GM18517 (cell line): ENCODE measurements at regions not wholly inside any gene's neighbourhood (a gene's known extent, or its start where the extent isn't known, plus 50 kb on each side); places are given as distances from the start of the nearest gene placed in this dataset.

Source experiments
- ATAC-seq: cut with Tn5 transposase; IDR thresholded peaks from one replicate; pipeline ENCODE4 v1.9.1; 2021; ENCODE audit warnings: mild to moderate bottlenecking, moderate library complexity; ENCODE audit not compliant: unreplicated experiment

DNA sequence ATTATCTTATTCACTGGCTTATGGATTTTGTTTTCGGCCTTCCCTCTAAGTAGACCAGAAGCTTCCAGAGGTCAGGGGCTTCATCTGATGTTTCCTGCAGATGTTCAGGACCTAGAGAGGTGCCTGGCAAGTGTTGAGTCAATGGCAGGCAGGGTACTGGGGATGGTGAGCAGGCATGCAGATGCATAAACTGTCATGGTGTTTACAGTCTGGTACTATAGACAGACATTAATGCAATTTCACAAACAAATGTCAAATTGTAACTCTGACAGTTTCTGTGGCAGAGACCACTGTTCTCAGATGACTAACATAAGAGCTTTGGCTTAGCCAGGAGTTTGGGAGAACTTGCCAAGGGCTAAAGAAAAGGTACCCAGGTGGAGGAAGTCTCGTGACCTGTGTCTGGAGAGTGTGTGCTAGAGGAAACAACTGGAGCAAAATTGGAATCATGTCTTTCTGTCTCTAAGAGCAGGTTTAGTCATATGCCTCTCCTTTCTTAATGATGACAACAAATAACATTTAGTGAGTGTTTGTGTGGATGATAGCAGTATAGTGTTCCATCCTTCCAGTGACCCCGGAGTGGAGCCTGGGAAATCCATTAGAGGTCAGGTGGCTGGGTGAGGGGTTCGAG, 53.7 kb upstream of the TRAK1 start:
- no peak for ATAC-seq

DNA sequence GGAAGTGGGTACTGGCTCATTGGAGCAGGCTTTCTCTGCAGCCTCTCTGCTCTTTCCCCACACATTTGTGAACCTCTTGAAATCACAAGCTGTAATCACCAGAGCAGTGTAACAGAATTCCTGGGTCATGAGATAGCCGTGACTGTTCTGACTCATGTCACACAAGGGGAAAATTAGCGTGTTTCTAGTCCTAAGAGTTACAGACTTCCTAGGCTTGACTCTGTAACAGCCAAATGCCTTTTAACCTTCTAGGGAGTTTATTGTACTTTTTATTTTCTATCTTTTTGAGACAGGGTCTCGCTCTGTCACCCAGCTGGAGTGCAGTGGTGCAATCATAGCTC, 54.7 kb upstream of the TRAK1 start:
- no peak for ATAC-seq

DNA sequence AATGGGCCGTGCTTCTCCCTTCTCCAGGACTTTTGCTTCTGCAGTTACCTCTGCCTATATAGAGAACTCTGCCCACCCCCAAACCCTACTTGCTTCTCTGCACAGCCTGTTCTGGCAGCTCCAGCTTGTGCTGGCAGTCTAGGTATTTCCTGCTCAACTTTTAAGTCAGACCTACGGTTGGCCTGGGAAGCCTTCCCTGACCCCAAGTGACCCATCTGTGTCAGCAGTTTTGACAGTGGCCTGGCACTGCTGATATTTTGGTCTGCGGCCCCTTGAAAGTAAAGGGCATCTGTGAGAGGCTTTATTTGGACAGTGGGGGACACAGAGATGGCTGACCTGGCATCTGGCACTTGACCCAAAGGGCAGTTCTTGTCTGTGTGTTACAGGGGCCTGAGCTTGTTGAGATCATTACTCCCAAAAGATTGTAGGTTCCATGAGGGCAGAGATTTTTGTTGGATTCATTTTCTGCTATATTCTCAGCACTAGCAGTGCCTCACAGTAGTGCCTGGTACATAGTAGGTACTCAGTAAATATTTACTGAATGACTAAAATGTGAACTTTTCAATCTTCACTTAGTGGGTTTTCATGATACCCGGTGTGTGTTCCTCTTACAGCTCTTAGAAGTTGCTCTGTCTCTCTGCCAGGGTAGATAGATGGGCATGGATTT, 55.2 kb upstream of the TRAK1 start:
- no peak for ATAC-seq

DNA sequence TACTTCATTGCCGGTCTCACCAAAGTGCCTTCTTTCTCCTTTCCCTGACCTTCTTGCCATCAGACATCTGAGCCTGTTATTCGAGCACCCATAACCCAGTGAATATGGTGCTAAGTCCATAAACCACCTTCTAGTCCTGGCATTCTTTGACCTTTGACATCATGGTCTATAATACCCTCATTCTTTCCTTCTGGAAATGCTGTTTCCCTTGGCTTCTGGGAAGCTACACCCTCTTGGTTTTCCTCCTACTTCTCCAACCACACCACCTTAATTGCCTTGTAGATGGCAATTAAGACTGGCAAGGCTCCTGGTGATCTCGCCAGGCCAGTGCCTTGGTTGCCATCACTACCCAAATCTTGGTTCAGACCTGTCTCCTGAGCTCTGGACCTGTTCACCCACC, 56.1 kb upstream of the TRAK1 start:
- no peak for ATAC-seq

DNA sequence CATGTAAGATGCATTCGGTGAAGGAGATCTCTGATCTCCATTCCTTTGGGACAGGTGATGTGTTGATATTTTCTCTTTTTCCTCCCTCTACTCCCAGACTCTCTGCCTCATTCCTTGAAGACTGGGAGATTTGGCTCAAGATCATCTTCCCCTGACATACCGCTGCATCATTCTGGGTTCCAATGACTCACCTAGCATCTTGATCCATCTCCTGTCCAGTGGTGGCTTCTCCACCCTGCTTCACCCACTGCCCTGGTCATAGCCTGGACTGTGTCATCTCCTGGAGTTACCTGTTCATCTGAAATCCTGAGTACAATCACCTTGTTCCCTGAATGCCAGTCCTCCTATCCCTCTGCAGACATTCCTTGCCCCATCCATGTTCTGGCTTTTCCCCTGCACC, 57.4 kb upstream of the TRAK1 start:
- ATAC-seq, result no peak

DNA sequence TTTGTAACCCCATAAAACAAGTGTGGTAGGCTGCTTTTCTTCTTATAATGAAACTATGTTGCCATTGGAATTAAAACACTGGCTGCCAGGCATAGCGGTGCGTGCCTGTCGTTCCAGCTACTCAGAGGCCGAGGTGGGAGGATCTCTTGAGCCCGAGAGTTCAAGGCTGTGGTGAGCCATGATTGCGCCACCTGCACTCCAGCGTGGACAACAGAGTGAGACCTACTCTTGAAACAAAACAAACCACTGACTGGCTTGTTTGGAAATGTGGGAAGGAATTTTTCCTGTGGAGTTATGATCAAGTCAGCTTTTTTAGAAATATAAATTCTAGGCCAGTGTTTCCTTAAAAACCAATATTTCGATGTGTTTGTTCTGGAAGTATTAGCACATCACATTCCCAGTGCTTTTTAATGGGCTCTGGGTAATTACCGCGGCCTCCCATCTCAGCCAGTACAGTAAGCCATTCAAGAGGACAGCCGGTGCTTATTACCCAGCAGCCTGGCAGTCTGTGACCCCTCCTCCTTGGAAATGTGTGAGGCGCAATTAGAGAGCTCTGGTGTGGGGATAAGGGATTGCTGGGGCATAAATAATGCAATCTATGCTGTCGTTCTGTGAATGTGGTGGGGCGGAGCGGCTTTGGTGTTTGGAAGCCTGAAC, 58.3 kb upstream of the TRAK1 start:
- ATAC-seq, result no peak

DNA sequence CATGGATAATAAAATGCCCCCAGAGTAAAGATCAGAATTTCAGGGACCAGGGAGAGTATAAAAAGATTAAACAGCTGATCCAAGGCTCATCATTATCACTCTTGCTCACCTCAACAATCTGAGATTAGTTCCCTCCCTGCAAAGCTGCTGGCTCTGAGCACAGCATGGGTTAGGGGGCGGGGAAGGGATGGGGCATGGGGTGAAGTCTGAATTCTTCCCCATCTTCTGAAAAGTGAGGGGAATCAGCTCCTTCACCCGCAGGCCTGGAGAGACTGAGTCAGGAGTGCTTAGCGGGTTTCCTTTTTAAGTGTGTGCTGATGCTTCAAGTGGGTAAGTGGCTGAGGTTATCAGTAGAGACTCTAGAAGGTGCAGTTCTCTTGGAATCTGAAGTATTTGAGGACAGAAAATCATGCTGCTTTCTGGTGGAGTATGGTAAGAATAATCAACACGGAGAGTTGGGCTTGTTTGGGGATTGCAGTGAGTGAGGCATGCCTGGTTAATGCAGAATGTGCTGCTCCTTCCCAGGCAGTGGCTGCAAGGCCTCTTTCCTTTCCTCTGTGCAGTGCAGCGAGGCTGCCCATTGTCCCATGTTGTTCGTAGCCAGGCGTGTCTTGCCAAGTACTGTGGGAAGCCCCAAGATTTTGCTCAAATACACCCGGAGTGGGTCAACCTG, 59.2 kb upstream of the TRAK1 start:
- ATAC-seq, result no peak

DNA sequence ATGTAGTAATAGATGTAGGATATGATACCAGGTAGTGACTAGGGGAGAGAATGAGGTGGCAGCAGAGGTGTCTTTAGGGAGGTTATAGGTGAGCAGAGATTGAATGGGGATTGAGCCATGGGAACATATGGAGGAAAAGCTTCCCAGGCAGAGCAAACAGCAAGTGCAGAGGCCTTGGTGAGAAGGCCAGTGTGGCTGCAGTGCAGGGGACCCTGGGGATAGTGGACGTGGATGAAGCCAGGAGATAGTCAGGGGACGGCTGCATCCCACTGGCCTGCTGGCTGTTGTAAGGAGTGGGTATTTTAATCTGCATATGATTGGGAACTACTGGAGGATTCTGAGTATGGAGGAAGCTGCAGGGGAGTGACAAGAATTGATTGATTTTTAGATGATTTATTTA, 62.7 kb upstream of the TRAK1 start:
- ATAC-seq, result no peak

DNA sequence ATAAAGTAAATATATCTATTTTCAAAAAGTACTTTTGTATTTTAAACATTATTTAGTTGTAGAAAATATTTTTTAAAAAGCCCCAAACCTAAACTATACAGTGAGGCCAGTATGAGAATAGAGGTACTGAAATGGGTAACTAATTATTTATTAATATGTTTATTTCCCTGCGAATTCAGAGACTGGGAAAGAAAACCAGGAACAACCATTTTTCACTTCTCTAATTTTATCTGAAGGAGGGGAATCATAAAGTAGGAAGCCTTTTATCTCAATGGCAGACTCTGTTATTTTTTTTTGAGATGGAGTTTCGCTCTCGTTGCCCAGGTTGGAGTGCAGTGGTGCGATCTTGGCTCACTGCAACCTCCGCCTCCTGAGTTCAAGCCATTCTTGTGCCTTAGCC, 63.6 kb upstream of the TRAK1 start:
- ATAC-seq, result no peak

DNA sequence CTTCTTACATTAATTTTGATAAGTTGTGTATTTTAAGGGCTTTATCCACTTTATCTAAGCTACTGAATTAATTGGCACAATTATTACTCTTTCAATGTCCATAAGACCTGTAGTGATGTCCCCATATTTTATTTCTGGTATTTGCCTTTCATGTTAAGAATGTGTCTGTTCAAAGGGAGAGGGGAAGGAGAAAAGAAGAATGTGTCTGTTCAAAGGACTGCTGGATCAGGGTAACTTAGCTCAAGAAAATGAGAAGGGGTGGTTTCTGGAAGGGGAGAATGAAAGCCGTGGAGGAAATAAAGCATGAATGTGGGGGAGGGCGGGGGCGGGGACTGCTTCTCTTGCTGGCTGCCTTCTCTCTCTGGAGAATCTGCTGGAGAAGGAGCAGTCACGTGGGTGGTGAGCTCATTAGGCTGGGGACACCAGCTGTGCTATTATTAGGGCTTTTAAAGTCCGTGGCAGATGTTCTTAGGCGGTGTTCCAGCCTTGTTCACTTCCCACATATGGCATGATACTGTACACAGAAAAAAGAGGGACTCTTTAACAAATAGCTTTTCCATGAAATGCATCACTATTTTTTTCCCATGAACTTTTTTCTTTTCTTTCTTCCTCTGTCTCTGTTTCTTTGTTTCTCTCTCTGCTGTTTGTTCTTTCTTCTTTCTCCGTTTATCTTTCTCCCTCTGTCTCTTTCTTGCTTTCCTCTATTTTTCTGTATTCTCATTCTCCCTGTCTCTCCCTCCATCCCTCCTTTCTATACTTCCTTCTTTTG, 63.7 kb upstream of the ULK4 start:
- ATAC-seq, result no peak

DNA sequence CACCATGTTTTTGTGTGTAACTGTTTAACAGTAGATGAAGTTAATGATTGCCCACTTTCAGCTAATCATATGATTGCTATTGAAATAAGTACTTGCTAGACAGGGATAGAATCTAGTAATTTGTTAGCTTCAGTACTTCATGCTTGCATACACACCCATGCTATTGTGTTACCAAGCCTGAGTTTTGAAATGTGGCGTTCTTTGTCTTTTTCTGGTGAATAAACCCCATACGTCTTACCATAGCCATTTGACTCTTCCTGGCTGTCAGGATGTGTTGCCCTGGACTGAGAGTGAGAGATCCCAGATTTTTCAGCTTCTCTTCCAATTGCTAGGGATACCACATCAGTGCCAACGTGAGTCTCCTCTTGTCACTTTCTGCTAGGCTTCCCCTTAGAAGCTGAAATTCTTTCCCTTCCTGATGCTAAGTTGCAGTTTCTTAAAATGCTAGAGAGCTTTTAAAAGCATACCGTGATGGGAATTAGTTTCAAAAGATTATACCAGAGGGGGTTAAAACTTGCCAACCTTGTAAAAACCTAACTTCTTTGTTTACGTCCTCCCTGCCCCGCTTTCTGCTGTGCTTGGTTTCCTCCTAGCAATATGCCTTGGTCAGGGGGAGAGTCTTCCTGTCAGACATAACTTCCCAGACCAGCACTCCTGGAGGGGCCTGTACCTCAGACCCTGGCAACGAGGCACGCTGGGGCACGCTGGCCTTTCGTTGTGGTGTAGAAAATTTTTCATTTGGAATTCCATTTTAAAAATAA, 62.9 kb upstream of the ULK4 start:
- ATAC-seq, result peak; percentile 56

DNA sequence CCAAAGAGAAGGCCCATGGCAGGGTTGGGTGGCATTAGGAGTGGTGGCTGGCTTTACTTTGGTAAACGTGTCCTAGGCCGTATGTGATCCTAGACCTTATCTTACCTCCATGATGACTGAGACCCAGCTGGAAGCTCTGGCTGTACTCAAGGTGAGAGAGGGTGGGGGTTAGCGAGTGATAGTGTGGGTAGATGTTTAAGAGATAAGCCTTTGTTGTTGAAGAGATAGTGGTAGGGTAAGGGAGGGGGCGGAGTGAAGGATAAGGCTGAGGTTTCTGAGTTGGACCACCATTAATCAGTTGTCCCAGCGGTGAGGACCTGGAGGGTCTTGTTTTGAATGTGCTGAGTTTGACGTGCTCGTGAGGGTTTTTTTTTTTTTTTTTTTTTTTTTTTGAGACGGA, 61.5 kb upstream of the ULK4 start:
- no peak for ATAC-seq

DNA sequence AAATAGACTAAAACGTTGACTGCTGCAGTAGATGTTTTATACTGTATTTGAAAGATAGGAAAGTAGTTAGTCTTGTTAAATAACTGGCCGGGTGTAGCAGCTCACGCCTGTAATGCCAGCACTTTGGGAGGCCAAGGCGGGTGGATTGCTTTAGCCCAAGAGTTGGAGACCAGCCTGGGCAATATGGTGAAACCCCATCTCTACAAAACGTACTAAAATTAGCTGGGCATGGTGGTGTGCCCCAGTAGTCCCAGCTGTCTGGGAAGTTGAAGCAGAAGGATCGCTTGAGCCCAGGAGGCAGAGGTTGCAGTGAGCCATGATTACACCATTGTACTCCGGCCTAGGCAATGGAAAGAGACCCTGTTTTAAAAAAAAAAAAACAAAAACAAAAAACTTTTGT, 60.5 kb upstream of the ULK4 start:
- ATAC-seq, result no peak

DNA sequence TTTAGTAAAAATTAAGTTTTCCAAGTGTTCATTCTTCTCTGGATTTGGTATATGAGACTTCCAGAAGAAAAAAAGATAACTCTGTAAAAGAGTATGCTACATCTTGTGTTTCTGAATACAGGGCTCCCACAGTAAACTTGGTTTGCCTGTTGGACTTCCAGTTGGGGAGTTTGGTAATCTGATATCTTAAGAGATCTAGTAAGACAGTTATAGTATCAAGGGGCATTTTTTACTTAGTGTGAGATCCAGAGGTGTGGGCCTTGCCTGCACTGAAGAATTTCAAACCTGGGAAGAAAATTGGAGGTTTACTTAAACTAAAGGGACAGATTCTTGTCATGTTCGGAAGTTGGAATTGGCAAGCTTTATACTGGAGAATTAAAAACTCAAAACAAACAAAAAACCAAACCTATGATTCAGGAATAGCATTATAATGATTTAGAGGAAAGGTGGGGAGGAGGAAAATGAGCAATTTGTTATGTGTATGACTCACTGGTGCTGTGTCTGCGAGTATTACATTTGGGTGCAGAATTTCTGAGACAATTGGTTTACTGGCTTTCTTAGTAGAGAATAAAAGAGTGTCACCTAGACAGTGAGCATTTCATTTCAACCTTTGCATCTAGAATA, 58.9 kb upstream of the ULK4 start:
- no peak for ATAC-seq

DNA sequence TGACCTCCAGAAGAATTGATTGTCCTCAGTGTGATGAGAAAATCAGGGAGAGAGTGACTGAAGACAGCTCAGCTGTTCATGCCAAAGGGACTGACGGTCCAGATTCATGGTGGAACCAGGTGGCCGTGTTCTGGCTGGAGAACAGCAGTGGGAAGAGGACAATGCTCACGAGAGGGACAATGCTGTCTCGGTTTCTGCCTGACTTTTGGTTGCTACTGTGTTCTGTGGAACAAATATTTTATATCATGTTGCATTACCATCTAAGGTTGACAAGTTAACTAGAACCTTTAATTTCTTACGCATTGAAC, 58.0 kb upstream of the ULK4 start:
- ATAC-seq, result no peak

DNA sequence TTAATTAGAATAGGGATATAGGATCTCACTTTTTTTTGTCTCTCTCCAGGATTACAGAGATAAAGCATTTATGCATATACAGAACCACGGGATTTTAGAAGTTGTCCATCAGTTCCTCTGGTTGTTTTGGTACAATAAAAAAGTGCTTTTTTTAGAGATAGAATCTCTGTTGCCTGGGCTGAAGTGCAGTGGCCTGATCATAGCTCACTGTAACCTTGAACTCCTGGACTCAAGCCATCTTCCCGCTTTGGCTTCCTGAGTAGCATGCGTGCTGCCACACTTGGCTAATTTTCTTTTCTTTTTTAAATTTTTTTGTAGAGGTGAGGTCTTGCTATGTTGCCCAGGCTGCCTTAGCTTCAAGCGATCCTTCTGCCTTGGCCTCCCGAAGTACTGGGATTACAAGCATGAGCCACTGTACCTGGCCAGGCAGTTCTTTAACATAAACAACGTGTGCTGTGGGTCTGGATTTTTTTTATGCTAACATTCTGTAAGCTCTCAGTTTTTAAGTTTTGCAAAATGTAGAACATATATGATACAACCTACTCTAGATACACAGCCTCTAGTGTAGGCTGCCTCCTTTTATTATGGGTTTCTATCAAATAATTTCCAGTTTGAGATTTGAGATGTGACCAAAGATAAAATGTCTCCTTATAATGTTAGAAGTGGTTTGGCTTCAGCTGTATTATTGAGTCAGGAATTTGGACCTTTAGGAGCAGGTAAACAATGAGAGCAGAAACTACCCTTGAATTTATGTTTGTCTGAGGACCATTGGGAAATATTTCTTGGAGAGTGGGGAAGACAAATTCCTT, 57.4 kb upstream of the ULK4 start:
- ATAC-seq, result no peak

DNA sequence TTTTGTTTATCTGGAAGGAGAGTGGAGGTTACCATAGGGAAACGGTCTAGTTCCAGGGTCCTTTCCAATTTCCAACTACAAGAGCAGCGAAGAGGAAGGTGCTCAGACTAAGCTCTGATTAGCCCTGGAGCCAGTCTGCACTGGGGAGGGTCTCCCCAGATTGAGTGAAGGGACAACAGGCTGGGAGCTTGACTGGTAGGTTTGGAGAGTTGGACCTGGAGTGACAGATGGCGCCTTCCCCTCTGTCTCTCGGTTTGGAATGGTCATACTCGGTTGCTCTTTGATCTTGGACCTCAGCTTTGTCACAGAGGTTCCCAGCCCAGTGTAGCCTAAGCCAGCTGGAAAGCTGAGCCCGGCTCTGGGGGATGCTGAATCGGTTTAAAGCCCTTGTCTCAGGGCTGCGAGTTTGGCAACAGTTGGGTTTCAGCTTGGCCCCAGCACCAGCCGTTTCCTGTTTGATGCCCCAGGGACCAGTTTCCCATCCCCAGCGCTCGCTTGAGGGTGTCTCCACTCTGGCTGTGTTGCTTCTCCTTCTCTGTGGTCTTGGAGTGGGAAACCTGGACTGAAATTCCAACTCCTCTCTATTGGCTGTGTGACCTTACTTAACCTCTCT, 53.1 kb upstream of the ULK4 start:
- no peak for ATAC-seq

DNA sequence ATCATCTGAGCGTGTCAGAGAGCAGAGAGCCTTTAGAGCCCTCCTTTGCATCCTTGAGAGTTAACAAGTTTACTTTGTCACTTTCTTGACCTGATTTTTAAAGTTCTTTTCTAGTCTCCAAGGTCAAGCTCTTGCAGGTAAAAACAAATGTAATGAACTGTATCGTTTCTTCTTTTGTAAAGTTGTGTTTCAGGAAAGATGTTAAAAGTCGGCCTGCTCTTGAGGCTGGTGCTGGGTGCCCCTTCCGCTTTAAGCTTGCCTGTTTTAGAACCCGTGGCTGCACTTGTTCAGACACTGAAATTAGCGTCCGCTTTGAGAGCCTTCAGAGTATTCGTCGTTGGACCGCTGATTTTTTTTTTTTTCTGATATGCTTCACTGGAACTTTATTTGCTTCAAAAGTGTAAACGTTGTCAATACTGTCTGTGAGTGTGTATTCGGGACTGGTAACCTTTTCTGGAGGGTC, 52.6 kb upstream of the ULK4 start:
- ATAC-seq, result no peak
